VCaP (cell line): ENCODE measurements at regions not wholly inside any gene's neighbourhood (a gene's known extent, or its start where the extent isn't known, plus 50 kb on each side); places are given as distances from the start of the nearest gene placed in this dataset.

ENCODE experiments used
- H3K27ac ChIP-seq: fragments of 450-650 bp; 2 replicates; pipeline ENCODE4 v1.5.1; 2017
- TF ChIP-seq, protein P1 (sequence below): fragments of 450-650 bp; conservative IDR thresholded peaks from 2 replicates; pipeline ENCODE4 v1.5.1; 2017; ENCODE audit warnings: mild to moderate bottlenecking, moderate library complexity

DNA sequence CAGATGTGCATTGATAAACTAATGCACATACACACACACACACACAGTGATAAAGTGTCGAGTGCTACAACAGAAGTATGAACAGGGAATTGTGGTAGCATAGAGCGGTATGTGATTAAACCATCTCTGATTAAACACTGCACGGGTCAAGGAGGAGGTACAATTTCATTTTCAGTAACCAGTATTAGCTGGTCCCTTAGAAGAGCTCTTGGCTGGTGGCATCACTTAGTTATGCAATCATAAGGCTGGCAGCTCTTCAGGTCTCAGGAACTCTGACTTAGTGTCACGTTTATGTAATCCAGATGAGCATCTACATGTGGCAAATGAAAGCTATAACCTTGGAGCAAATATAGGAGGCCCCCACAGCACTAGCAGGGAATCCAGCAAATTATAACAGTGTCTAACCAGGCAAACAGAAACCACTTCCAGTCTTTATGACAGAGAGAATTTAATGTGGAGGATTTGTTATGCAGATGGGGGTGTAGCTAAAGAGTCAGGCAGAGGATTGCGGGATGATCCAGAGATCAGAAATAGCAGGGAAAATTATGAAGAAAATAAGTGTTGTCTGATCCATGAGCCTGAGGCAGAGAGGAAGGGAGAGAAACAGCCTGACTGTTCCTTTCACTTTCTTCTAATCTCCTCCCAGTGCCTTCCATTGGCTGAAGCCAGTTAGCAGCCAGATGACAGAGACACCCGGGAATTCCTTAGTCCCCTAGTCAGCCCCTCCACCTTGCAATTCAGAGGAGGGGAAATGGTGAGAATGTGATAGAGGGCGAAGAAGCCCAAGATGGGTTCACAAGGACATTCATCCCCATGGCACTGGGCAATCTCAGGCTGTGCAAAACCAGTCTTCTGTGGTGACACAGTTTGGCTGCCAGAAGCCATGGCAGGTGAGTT is 533.1 kb upstream of the TENM4 start:
- TF ChIP-seq, protein P1, sequence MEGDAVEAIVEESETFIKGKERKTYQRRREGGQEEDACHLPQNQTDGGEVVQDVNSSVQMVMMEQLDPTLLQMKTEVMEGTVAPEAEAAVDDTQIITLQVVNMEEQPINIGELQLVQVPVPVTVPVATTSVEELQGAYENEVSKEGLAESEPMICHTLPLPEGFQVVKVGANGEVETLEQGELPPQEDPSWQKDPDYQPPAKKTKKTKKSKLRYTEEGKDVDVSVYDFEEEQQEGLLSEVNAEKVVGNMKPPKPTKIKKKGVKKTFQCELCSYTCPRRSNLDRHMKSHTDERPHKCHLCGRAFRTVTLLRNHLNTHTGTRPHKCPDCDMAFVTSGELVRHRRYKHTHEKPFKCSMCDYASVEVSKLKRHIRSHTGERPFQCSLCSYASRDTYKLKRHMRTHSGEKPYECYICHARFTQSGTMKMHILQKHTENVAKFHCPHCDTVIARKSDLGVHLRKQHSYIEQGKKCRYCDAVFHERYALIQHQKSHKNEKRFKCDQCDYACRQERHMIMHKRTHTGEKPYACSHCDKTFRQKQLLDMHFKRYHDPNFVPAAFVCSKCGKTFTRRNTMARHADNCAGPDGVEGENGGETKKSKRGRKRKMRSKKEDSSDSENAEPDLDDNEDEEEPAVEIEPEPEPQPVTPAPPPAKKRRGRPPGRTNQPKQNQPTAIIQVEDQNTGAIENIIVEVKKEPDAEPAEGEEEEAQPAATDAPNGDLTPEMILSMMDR = no peak

DNA sequence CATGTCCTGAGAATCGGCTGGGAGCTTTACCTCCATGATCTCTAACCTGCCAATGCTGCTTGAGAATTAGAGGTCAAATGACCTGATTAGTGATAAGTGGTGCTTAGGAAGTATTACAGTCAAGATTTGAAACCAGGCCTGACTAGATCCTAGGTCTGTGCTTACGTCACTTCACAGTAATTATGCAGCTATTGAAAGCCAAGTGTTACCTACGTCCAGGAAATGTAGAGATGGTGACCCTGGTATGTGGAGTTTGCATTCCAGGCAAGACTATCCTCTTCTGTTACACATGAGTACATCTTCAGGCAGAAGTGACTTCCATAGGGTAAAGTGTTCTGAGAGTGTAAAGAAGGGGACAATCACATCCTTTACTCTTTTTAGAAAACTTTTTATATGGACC is 530.4 kb upstream of the TENM4 start:
- TF ChIP-seq, protein P1 = no peak
- H3K27ac ChIP-seq = no peak overlapping the region

More for the DNA sequence above, 533.1 kb upstream of the TENM4 start:
- no peak overlapping the region for H3K27ac ChIP-seq

DNA sequence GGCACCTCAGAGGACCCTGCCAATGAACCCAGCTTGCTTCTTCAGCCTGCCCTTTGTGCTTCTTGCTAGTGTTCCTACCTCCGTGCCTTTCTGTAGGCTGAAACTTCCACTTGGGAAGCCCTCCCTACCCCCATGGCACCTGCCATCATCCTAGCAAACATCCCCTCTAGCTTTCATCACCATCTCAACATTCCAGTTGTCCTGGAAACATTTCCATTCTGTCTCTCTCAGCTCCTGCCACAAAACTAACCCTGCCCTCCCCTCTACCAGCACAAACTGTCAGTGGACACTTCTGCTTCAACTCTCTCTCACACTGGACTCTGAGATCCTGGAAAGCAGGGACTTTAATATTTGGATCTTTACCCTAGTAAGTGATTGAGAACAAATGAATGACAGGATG is 525.8 kb upstream of the TENM4 start:
- no peak overlapping the region for H3K27ac ChIP-seq
- TF ChIP-seq, protein P1 = no peak

DNA sequence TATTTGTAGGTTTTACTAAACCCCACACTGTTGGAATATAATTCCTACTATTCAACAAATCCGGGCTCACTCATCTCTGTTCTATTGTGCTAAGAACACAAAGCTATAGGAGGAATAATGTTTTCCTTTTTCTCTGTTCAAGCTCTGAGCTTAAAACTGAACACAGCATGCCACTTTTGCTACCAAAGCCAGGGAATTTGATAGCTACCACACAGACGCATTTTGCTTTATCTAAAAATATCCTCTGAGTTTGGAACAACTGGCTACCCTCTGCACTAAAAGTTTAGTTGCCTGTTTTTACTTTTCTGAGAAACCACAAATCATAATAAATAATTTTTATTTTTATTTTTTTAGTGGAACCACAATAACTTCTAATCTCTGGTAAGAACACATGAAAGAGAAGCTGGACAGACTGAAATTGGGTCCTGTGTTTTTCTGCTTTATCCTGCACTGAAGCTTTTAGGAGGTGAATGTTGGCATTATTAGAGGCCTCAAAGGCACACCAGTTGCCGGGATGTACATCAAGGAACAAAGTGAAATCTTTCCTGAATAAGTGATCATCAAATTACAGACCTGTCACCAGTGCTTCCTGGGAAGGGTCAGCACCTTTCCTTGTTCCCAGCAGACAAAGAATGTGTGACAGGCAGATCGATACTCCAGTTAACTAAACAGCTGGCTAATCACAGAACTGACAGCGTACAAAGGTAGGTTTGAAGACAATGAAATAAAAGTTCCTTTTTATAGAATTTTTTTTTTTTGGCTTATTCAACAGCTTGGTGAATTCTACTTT is 523.2 kb upstream of the TENM4 start:
- no peak overlapping the region for H3K27ac ChIP-seq
- TF ChIP-seq, protein P1 = no peak

DNA sequence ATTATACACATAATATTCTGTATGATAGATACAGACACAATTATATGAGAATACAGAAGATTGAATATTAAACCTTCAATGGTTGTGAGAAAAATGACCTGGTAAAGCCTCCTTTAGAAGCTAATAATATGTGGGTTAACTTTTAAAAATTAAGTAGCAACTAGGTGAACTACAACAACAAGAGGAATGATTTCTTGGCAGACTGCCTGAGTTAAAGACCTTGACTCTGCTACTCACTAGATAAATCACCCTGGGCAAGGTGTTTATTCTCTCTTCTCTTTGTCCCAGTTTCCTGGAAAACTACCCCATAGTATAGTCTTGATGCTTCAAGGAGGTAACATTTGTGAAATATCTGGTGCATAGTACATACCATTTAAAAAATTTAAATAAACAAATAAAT is 519.6 kb upstream of the TENM4 start:
- no peak overlapping the region for H3K27ac ChIP-seq
- TF ChIP-seq, protein P1 = no peak

DNA sequence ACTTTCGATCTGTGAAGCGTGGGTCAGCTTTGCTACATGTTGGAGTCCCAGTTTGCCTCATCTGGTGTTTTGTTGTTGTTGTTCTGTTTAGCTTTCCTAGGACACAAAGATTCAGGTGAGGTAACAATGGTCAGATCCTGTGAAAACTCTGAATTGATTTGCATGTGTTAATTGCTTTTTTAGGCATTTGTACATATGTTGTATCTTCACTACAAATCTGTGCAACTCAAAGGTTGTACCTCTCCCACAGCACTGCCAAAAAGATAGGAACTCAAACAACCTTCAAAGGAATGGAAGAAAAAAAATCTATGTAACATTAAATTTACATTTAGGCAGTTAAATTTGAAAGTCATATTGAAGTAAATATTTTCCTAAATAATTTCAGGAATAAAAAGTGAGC is 518.5 kb upstream of the TENM4 start:
- H3K27ac ChIP-seq = no peak overlapping the region
- TF ChIP-seq, protein P1 = no peak

DNA sequence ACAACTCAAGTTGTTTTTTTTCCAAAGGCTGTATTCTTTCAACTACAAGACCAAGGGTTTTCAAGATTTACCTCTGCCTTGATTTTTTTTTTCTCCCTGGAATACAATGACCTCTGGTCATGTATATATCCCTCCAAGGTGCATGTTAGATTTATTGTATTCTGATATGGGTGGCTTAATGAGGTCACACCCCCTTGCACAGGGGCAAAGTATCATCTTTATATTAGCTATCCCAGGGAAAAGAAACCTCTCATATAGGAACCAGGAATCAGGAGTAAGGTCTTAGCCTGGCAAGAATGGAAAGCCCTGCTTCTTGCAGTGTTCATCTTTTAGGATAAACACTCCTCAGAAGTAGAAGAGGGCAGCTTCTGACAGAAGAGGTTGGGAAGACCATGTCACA is 516.9 kb upstream of the TENM4 start:
- no peak overlapping the region for H3K27ac ChIP-seq
- TF ChIP-seq, protein P1 = no peak
